Fibroblast of lung (primary cell): ENCODE measurements at regions not wholly inside any gene's neighbourhood (a gene's known extent, or its start where the extent isn't known, plus 50 kb on each side); places are given as distances from the start of the nearest gene placed in this dataset.

ENCODE experiments used
- EZH2 ChIP-seq: IDR thresholded peaks from 2 replicates; pipeline ENCODE4 v1.5.1; 2012; ENCODE audit warnings: low read length, control low read depth, mild to moderate bottlenecking; ENCODE audit errors: missing control alignments
- TF ChIP-seq, protein P1 (sequence below), 2 donors: IDR thresholded peaks in 1 of 2; conservative IDR thresholded peaks in 1 of 2; 1 replicate in 1 of 2; 2 replicates in 1 of 2; pipeline ENCODE4 v1.5.1; 2011 to 2012; ENCODE audit warnings: low read length in 2 of 2, control low read depth in 1 of 2, inconsistent platforms in 1 of 2, low read depth in 1 of 2, mild to moderate bottlenecking in 1 of 2

DNA sequence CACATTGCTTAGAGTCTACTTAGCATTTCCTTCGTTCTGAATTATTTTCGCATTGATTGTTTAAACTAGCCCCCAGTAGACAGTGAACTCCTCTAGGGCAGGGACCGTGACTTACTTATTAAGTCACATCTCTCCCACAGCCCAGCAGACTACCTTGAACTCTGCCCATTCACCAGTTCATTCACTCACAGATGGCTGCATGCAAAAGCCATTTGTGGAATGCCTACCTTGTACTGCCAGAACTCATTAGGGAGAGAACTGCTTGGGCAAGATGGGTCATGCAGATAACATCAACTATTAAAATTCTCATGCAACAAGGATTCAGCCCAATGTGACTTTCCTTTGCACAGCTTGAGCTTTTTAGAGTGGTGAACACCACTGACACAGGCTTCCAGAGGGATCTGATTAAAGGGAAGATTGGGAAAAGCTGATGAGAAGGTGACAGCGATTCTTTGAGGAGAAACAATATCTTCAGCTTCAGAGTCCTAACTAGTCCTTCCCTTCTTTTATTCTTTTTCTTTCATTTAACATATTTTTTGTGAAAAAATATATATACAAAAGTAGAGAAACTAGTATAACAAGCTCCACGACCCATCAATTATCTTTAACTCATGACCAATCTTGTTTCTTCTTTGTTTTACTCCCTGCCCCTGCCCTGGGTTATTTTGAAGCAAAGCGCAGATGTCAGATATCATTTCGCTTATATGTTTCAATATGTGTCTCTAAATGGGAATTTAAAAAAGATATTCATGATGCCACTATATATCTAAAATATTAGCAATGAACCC lies 273.9 kb downstream of the CDC5L start:
- TF ChIP-seq, protein P1, sequence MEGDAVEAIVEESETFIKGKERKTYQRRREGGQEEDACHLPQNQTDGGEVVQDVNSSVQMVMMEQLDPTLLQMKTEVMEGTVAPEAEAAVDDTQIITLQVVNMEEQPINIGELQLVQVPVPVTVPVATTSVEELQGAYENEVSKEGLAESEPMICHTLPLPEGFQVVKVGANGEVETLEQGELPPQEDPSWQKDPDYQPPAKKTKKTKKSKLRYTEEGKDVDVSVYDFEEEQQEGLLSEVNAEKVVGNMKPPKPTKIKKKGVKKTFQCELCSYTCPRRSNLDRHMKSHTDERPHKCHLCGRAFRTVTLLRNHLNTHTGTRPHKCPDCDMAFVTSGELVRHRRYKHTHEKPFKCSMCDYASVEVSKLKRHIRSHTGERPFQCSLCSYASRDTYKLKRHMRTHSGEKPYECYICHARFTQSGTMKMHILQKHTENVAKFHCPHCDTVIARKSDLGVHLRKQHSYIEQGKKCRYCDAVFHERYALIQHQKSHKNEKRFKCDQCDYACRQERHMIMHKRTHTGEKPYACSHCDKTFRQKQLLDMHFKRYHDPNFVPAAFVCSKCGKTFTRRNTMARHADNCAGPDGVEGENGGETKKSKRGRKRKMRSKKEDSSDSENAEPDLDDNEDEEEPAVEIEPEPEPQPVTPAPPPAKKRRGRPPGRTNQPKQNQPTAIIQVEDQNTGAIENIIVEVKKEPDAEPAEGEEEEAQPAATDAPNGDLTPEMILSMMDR (conservative IDR thresholded peaks at IDR 0.05 in 1 of 2, IDR thresholded peaks at IDR 0.05 in 1 of 2; ENCODE audit: low read depth in 1 of 2, low read length in 2 of 2): no peak
- no peak for TF ChIP-seq EZH2
